ELF-1 (cell line): ENCODE measurements at regions not wholly inside any gene's neighbourhood (a gene's known extent, or its start where the extent isn't known, plus 50 kb on each side); places are given as distances from the start of the nearest gene placed in this dataset.

Experiments used
- DNase-seq: peaks from one replicate; pipeline ENCODE4 v3.0.0-alpha.2; 2016; ENCODE audit warnings: low read depth, low spot score

- no peak for DNase-seq
Measured at GRCh38 chr7:155215576-155216325, 81.9 kb upstream of the INSIG1 start.

- DNase-seq: no peak
Measured at GRCh38 chr7:155216475-155217272, 81.0 kb upstream of the INSIG1 start.

DNA sequence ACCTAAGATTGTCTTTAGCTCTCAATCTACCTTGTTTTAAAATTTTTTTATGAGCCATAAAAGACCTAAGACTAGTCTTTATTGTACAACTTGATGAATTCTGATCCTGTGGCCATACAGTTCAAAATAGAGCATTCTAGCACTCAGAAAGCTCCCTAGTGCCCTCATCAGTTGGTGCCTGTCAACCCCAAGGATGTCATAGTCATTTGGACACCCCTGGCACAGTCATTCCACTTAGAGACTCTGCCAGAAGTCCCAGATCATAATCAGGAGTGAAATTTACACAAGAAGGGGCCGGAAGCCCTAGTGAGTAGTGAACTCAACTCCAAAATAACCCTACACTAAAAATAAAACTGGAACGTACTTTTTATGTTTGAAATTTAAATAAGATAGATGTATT lies 80.0 kb upstream of the INSIG1 start:
- DNase-seq: no peak

DNA sequence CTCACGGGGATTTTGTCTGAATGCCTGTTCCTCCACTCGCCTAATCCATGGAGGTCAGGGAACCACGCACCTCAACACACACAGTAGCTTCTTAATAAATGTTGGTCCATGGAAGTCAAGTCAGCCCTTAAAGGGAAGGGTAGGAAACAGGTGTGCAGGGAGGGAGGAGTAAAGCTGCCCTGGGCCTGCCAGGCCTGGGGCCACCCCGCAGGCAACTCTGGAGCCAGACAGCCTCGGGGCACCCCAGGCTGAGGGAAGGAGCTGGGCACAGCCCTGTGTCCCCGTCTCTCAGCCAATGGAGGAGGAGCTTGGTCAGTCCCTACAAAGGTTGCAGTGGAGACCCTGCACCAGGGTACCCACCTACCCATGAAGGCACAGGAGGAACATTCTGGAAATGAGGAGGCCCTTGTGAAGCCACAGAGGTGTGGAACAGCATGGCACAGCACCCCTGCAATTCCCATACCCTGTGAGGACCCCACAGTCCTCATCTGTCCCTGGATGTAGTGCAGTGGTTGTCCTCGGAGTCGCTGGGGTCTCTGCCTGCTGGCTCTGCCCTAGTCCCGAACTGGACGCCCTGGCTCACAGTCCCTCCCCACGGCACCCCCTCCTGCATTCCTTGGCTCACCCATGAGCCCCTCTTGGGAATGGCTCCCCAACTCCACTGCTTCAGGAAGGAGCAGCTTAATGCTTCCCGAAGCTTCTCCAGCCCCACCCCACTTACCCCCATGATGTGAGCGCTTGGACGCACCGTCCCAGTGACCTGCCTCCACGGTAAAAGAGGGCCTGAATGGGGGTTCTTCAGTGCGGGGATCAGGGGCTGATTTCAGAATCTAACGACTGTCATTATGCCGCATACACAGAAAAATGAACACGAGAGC lies 79.2 kb upstream of the INSIG1 start:
- no peak for DNase-seq

DNA sequence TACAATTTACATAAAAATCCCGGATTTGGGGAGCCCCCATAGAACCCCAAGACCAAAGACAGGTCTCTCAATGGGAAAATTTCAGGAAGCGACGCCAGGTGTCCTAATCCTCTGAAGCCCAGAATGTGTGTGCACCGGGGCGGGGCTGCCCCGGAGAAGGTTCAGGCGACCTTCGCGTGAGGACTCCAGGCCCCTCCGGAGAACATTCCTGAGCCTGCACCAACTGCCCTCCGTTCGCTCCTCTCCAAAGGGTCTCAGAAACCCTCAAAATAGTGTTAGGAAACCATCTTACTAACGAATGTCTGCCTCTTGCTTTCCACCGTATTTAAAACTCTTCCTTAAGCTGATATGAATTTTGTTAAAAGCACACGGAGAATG lies 78.5 kb upstream of the INSIG1 start:
- DNase-seq: no peak

DNA sequence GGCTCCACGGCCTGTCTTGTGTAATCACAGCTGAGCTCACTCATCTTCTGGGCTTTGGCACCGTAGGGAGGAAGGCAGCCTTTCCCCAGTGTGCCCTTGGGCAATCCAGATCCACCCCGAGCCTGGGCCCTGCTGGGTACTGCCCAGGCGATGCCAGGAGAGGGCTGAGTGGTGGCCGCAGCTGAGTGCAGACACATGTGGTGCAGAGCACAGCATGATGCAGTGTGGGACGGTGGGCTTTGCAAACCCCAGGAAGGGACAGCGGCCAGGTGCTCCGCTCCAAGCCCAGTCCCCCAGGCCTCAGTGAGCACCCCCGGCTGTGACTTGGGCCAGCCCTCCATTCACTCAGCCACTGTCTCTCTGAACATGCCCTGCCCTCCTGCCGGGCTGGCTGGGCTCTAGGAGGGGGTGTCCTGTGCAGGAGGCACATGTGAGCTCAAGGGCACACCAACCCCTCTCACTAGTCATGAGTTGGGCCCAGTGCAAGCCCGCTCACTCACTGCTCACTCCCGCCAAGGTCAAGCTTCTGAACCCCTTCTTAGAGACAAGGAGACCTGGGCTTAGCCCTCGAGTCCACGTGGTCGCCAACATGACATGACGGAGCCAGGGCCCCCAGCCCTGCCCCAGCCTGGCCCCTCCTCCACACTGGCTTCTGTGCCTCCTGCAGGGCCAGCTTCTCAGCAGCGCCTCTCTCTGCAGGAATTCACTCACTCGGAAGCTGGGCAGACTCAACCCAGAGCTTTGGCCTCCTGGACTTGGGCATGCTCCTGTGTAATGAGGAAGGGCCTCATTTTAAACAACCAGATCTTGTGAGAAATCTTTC lies 77.5 kb upstream of the INSIG1 start:
- no peak for DNase-seq

GRCh38 chr7:155220903-155221302 lies 76.8 kb upstream of the INSIG1 start:
- DNase-seq: no peak

DNA sequence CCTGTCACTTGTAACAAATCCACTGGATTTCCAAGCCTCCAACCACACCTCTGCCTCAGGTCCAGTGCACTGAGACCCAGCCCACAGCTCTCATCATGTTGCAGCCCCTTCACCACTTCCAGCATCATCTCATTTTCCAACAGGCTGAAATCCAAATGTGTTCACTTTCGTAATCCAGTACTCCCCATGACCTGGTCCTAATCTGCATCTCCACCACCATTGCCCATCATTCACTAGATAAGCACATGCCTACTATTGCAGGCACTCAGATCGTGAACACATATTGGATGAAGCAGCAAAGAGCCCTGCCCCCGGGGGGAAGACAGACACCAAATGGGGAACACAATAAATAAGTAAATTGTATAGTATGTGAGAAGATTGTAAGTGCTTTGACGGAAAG lies 76.1 kb upstream of the INSIG1 start:
- no peak for DNase-seq

DNA sequence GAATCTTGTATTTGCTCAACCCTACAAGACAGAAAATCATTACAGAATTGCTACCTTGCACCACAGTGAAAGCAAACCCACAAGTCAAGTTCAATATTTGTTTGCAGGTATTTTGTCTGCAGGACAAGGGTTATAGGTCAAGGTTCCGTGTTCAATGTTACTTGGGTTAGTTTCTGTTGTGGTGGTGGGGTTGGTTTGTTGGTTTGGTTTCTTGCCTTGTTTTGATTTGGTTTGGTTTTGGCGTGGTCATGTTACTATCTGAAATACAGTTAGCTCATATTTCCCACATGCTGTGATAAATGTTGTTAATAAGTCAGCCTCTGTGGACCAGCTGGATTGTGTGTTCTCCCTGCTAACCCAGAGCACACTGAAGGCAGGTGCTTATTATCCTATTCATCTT lies 75.6 kb upstream of the INSIG1 start:
- DNase-seq: no peak

DNA sequence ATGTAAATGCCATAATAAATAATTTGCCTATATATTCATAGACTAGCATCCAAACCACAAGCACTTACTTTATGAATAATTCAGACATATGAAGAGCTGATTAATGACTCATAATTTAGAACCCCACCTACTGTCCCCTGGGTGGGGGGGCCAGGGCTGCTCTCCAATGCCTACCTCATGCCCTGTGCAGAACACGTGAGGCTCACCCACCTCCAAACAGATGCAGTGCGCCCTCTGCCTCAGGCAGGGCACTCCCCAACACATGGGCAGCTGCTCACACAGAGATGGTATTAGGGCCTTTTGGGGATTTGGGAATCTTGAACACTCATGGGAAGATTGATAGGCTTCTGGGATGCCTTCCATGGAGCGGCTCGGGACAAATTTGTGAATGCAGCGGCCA lies 75.1 kb upstream of the INSIG1 start:
- no peak for DNase-seq

GRCh38 chr7:155223021-155223420 lies 74.7 kb upstream of the INSIG1 start:
- DNase-seq: no peak

GRCh38 chr7:155223503-155223902 lies 74.2 kb upstream of the INSIG1 start:
- DNase-seq: no peak

- DNase-seq: peak; percentile 49
Measured at GRCh38 chr7:155224116-155224811, 73.4 kb upstream of the INSIG1 start.

GRCh38 chr7:155225095-155225494 lies 72.6 kb upstream of the INSIG1 start:
- no peak for DNase-seq

DNA sequence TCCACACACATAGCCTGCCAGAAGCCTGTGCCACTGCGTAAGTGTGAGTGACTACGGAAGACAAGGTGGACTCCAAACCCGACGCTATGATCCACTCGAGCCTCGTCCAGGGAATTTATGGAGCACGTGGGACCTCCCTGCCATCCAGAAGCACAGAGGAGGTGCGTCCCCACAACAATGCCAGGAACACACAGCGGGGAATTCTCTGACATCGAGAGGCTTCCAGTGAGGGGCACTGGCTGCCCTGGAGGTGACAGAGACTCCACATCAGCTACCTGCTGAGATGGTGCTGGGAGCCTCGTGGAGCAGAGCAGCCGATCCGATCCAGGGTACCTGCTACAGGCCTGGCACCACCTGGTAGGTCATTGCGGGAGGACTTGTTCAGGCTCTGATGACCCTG lies 72.2 kb upstream of the INSIG1 start:
- DNase-seq: no peak

DNA sequence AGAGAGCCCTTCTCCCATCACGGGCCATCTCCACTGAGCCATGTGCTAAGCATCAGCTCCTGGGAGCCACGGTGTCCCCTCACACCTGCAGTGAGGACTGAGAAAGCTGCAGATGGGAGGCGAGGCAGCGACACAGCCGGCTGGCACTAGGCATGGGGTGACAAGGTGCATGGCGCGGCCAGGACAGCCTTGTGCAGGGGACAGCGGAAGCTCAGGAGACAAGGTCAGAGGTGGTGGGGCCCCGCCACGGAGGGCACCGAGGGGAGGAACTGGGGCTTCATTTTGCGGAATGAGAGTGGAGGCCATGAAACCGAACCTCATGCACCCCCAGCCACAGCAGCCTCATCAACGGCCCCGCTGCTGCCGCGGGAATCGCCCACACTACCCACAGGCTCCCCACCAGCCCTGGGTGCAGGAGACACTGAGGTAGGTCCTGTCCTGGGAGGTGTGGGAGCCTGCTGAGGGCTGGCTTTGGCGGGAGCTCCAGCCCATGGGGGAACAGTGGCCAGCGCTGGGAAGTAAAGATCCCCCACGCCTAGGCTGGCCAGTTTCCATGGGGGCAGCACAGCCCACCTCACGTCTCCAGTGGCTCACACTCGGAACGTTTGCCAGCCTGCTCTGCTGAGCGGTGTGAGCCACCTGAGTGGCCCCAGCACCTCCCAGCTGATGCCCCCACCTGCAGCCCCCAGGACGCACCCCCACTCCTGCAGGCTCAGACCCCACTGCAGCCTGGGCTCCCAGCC lies 71.2 kb upstream of the INSIG1 start:
- DNase-seq: no peak

- peak; percentile 23 for DNase-seq
Measured at GRCh38 chr7:155227004-155227787, 70.5 kb upstream of the INSIG1 start.

DNA sequence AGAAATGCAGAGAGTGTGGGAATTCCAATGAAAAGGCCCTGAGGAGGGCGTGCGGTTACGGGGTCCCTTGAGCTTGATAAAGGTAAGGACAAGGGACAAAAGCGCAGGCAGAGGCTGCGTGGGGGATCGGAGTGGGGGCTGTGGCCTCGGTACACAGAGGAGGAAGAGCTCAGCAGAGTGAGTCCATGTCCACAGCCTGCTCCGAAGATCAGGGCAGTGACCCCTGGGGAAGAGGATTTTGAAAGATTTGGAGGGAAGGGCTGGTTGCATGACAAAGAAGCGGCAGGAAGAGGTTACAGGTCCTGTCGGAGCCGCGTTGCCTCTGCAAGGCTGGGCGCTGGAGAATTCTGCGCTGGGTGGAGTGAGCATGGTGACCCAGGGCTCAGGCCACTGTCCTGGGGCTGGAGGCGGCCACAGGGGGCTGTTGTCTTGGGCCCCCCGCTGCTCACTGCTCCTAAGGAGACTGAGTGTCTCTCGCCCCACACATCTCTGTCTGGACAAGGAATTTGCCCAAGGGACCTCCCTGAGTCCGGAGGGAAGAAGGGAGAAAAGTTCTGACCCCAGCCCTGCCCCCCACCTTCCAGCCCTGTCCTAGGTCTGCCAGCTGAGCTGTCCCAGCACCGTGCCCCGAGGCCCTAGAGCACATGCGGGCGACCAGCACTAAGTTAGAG lies 69.8 kb upstream of the INSIG1 start:
- peak; percentile 80 for DNase-seq

GRCh38 chr7:155228459-155228845 lies 69.2 kb upstream of the INSIG1 start:
- DNase-seq: no peak
